Daoy (cell line): ENCODE measurements at regions not wholly inside any gene's neighbourhood (a gene's known extent, or its start where the extent isn't known, plus 50 kb on each side); places are given as distances from the start of the nearest gene placed in this dataset.
"Not testable (repeated sequence)": the region's sequence is repeated elsewhere in the genome, so short reads cannot be mapped to it uniquely, and the experiment has no call there.

ENCODE experiments used
- DNase-seq: peaks from one replicate; pipeline ENCODE4 v3.0.0-alpha.2; 2015; ENCODE audit warnings: low read depth

- not testable (repeated sequence) for DNase-seq
Observed at GRCh38 chr6:127406722-127407121, 52.5 kb downstream of the KIAA0408 start.

- DNase-seq = no peak
Observed at GRCh38 chr6:127406122-127406521, 53.1 kb downstream of the KIAA0408 start.

- DNase-seq = no peak
Observed at GRCh38 chr6:127404594-127405178, 54.5 kb downstream of the KIAA0408 start.

GRCh38 chr6:127404133-127404532, 55.1 kb downstream of the KIAA0408 start:
- DNase-seq = no peak

DNA sequence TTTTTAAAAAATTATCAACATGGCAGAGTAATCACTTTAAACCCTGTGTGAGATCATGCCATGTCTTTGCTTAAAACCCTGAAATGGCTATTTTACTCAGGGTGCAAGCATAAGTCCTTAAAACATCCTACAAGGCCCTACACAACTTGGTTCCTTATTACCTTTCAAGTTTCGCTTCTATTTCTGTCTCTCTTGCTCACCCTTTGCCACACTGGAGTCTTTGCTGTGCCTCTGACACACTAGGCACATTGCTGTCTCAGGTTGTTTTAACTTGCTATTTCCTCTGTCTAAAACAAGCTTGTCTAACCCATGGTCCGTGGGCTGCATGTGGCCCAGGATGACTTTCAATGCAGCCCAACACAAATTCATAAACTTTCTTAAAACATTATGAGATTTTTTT, 55.6 kb downstream of the KIAA0408 start:
- no peak for DNase-seq

GRCh38 chr6:127402890-127403617, 56.1 kb downstream of the KIAA0408 start:
- no peak for DNase-seq

DNA sequence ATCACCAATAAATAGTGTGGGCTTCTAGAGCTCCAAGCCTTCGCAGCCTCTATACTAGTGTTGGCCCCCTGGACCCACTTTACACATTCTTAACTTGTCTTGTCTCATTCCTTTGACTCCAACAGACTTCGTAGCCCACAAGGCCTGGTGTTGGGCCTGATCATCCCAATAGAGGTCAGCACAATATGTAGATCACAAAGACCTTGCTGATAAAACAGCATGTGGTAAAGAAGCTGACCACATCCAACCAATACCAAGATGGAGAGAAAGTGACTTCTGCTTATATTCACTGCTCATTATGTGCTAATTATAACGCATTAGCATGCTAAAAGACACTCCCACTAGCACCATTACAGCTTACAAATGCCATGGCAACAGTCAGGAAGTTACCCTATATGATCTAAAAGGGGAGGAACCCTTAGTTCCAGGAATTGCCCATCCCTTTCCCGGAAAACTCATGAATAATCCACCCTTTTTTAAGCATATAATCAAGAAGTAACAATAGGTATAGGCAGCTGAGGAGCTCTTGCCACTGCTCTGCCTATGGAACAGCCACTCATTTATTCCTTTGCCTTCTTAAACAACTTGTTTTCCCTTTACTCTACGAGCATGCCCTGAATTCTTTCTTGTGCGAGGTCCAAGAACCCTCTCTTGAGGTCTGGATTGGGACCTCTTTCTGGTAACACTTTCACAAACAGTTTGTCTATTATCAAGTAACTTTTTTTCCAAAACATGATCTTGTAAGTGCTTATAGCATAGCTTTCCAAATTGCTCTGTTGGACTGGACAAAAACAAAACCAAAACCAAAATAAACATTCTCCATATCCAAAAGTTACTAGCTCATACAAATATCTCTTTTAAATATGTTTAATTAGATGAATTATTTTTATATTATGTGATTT, 54.6 kb upstream of the ECHDC1 start:
- DNase-seq = no peak

- DNase-seq = peak; percentile 13
Observed at GRCh38 chr6:127397171-127397597, 53.8 kb upstream of the ECHDC1 start.
